H9 (cell line): ENCODE measurements at regions not wholly inside any gene's neighbourhood (a gene's known extent, or its start where the extent isn't known, plus 50 kb on each side); places are given as distances from the start of the nearest gene placed in this dataset.

Source experiments
- DNase-seq: peaks from one replicate; pipeline ENCODE4 v3.0.0-alpha.2; 2017
- H2AFZ ChIP-seq: one replicate; pipeline ENCODE4 v1.6.1; 2013; ENCODE audit warnings: mild to moderate bottlenecking, low read length, control low read depth, moderate library complexity
- H2AK5ac ChIP-seq: 2 replicates; pipeline ENCODE4 v1.6.1; 2013; ENCODE audit warnings: low read length, control low read depth, mixed read lengths; ENCODE audit not compliant: insufficient read length
- H2BK120ac ChIP-seq: one replicate; pipeline ENCODE4 v1.6.1; 2013; ENCODE audit warnings: low read depth, mild to moderate bottlenecking, low read length, control low read depth, inconsistent platforms; ENCODE audit not compliant: poor library complexity, severe bottlenecking
- H2BK12ac ChIP-seq: 2 replicates; pipeline ENCODE4 v1.6.1; 2013; ENCODE audit warnings: low read length, control low read depth, mixed read lengths, low read depth; ENCODE audit not compliant: insufficient read length
- H2BK15ac ChIP-seq: 2 replicates; pipeline ENCODE4 v1.6.1; 2013; ENCODE audit warnings: low read depth, low read length, control low read depth
- H2BK20ac ChIP-seq: one replicate; pipeline ENCODE4 v1.6.1; 2013; ENCODE audit warnings: low read depth, mild to moderate bottlenecking, low read length, control low read depth, inconsistent platforms; ENCODE audit not compliant: poor library complexity, severe bottlenecking
- H2BK5ac ChIP-seq: 2 replicates; pipeline ENCODE4 v1.6.1; 2013; ENCODE audit warnings: low read length, control low read depth, mixed read lengths; ENCODE audit not compliant: insufficient read length
- H3K14ac ChIP-seq: 2 replicates; pipeline ENCODE4 v1.6.1; 2013; ENCODE audit warnings: low read length, control low read depth; ENCODE audit not compliant: insufficient read depth
- H3K18ac ChIP-seq: 2 replicates; pipeline ENCODE4 v1.6.1; 2013; ENCODE audit warnings: low read depth, mild to moderate bottlenecking, mixed read lengths, low read length, control low read depth; ENCODE audit not compliant: insufficient read length
- H3K23ac ChIP-seq: 2 replicates; pipeline ENCODE4 v1.6.1; 2013; ENCODE audit warnings: low read length, control low read depth, mixed read lengths, low read depth; ENCODE audit not compliant: insufficient read length
- H3K23me2 ChIP-seq: 2 replicates; pipeline ENCODE4 v1.6.1; 2013; ENCODE audit warnings: low read depth, mild to moderate bottlenecking, mixed read lengths, low read length, control low read depth; ENCODE audit not compliant: insufficient read length, poor library complexity, severe bottlenecking
- H3K27ac ChIP-seq: 2 replicates; pipeline ENCODE4 v1.5.1; 2013; ENCODE audit warnings: low read length, control low read depth, mixed read lengths, low read depth; ENCODE audit not compliant: insufficient read length
- H3K27me3 ChIP-seq: 2 replicates; pipeline ENCODE4 v1.6.1; 2013; ENCODE audit warnings: low read length, control low read depth, inconsistent platforms; ENCODE audit not compliant: insufficient read depth
- H3K4ac ChIP-seq: 2 replicates; pipeline ENCODE4 v1.6.1; 2013; ENCODE audit warnings: low read depth, mild to moderate bottlenecking, control low read depth, inconsistent platforms, low read length, moderate library complexity
- H3K4me1 ChIP-seq: 2 replicates; pipeline ENCODE4 v1.6.1; 2013; ENCODE audit warnings: low read length, control low read depth, inconsistent platforms; ENCODE audit not compliant: insufficient read depth
- H3K4me2 ChIP-seq: 2 replicates; pipeline ENCODE4 v1.6.1; 2013; ENCODE audit warnings: low read length, control low read depth, mixed read lengths; ENCODE audit not compliant: insufficient read length, insufficient read depth
- H3K56ac ChIP-seq: 2 replicates; pipeline ENCODE4 v1.6.1; 2013; ENCODE audit warnings: low read depth, mild to moderate bottlenecking, mixed read lengths, low read length, control low read depth; ENCODE audit not compliant: insufficient read length
- H3K79me1 ChIP-seq: 2 replicates; pipeline ENCODE4 v1.6.1; 2013; ENCODE audit warnings: low read depth, mild to moderate bottlenecking, moderate library complexity, low read length, control low read depth, inconsistent platforms; ENCODE audit not compliant: insufficient read depth, poor library complexity, severe bottlenecking
- H3K79me2 ChIP-seq: 2 replicates; pipeline ENCODE4 v1.6.1; 2013; ENCODE audit warnings: low read length, control low read depth, inconsistent platforms; ENCODE audit not compliant: insufficient read depth
- H3K9ac ChIP-seq: 2 replicates; pipeline ENCODE4 v1.6.1; 2013; ENCODE audit warnings: low read length, control low read depth, mixed read lengths; ENCODE audit not compliant: insufficient read length; ENCODE audit errors: extremely low read depth
- H3K9me3 ChIP-seq: one replicate; pipeline ENCODE4 v1.6.1; 2013; ENCODE audit warnings: low read depth, low read length, inconsistent platforms; ENCODE audit not compliant: control insufficient read depth
- H3T11ph ChIP-seq: one replicate; pipeline ENCODE4 v1.6.1; 2013; ENCODE audit warnings: mild to moderate bottlenecking, low read length, control low read depth, inconsistent platforms
- H4K20me1 ChIP-seq: one replicate; pipeline ENCODE4 v1.6.1; 2013; ENCODE audit not compliant: control insufficient read depth, insufficient read length, insufficient read depth
- H4K5ac ChIP-seq: 2 replicates; pipeline ENCODE4 v1.6.1; 2013; ENCODE audit warnings: low read depth, mild to moderate bottlenecking, mixed read lengths, low read length, control low read depth; ENCODE audit not compliant: insufficient read length
- H4K8ac ChIP-seq: replicated peaks from 2 replicates; pipeline ENCODE4 v1.6.1; 2013; ENCODE audit warnings: low read length, control low read depth, mixed read lengths, low read depth; ENCODE audit not compliant: insufficient read length
- H4K91ac ChIP-seq: 2 replicates; pipeline ENCODE4 v1.6.1; 2013; ENCODE audit warnings: low read depth, mild to moderate bottlenecking, moderate library complexity, mixed read lengths, low read length, control low read depth; ENCODE audit not compliant: insufficient read length
- H3K27ac Mint-ChIP-seq, 3 experiments: 2 replicates in 2 of 3; 3 replicates in 1 of 3; pipeline ENCODE4 v1.8.0; 2020 to 2021; ENCODE audit warnings: mixed read lengths in 3 of 3, mild to moderate bottlenecking in 1 of 3, moderate library complexity in 1 of 3
- H3K27me3 Mint-ChIP-seq: 2 replicates; pipeline ENCODE4 v1.8.0; 2021; ENCODE audit warnings: low read depth, mild to moderate bottlenecking, moderate library complexity, mixed read lengths
- H3K36me3 Mint-ChIP-seq, 3 experiments: 2 replicates in 2 of 3; 3 replicates in 1 of 3; pipeline ENCODE4 v1.8.0; 2020 to 2021; ENCODE audit warnings: low read depth in 3 of 3, mixed read lengths in 3 of 3; ENCODE audit not compliant: insufficient read depth in 1 of 3
- H3K4me1 Mint-ChIP-seq, 2 experiments: 2 replicates each; pipeline ENCODE4 v1.8.0; 2020; ENCODE audit warnings: mixed read lengths in 2 of 2
- H3K4me3 Mint-ChIP-seq, 2 experiments: 2 replicates in 1 of 2; 3 replicates in 1 of 2; pipeline ENCODE4 v1.8.0; 2020 to 2021; ENCODE audit warnings: mild to moderate bottlenecking in 2 of 2, mixed read lengths in 2 of 2, moderate library complexity in 1 of 2
- H3K9me3 Mint-ChIP-seq, 2 experiments: 2 replicates in 1 of 2; 3 replicates in 1 of 2; pipeline ENCODE4 v1.8.0; 2020; ENCODE audit warnings: mild to moderate bottlenecking in 2 of 2, mixed read lengths in 2 of 2, moderate library complexity in 1 of 2
- WGBS: extraction: QIAGEN DNeasy Blood & Tissue Kit; methylation state at CpG from one replicate; pipeline ENCODE4 v1.1.7; 2013; ENCODE audit warnings: missing lambda C conversion rate, low lambda C conversion rate, mixed read lengths; ENCODE audit not compliant: insufficient read length; ENCODE audit errors: extremely low coverage; 5-methylcytosine and 5-hydroxymethylcytosine counted together
- TF ChIP-seq, protein P1 (sequence below): fragments of 200-600 bp; sonication (generic); conservative IDR thresholded peaks from 3 replicates; pipeline ENCODE4 v1.8.0; 2021; ENCODE audit warnings: antibody characterized with exemption, mild to moderate bottlenecking

DNA sequence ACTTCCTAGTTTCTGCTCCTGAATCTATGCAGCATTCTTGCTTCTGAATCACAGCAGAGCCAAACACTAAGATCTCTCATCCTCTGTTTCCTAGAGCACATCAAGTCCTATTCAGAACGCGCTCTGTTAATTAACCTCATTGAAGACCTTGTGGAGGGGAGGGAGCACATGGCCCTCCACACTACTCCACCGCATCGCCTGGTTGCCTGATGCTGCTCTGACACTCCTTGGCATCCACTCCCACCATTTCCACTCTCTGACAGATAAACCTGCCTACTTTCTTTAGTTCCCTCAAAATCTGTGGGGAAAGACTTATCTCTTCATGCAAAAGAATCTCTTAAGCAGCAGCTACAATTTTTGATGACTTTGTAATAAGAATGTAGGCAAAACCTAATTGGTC is 802.3 kb upstream of the GYPC start:
- Mint-ChIP-seq H3K9me3 (peaks cover 0 to 2% of the 10 kb centered on the region in 2 experiments; a peak in 1 of 5 replicates), H3K4me3 (no peak overlapping the region), H3K36me3 (no peaks in the 10 kb centered on the region), H3K27ac (no peak overlapping the region), H3K27me3 (no peaks in the 10 kb centered on the region; the same call in none of the 2 replicates), H3K4me1 (peaks cover 5 to 8% of the 10 kb centered on the region in 2 experiments)
- Histone ChIP-seq H3K79me2 (no peaks in the 10 kb centered on the region), H2BK15ac (no peak overlapping the region), H3T11ph (no peak overlapping the region), H4K5ac (no peak overlapping the region), H4K91ac (no peak overlapping the region), H3K79me1 (no peaks in the 10 kb centered on the region), H2BK5ac (no peak overlapping the region), H2AFZ (no peak overlapping the region), H2BK12ac (no peak overlapping the region), H2BK20ac (no peak overlapping the region), H3K27me3 (no peaks in the 10 kb centered on the region), H3K27ac (no peak overlapping the region), H2AK5ac (no peak overlapping the region), H3K56ac (no peak overlapping the region), H2BK120ac (no peak overlapping the region), H3K4ac (no peak overlapping the region), H4K8ac (no peak overlapping the region), H3K23me2 (no peaks in the 10 kb centered on the region), H4K20me1 (no peaks in the 10 kb centered on the region), H3K23ac (no peak overlapping the region), H3K14ac (no peak overlapping the region), H3K18ac (no peak overlapping the region), H3K9me3 (no peaks in the 10 kb centered on the region), H3K9ac (no peak overlapping the region), H3K4me1 (no peaks in the 10 kb centered on the region; the same call in 1 of the 2 replicates), H3K4me2 (no peak overlapping the region)
- no peak for DNase-seq
- TF ChIP-seq, protein P1, sequence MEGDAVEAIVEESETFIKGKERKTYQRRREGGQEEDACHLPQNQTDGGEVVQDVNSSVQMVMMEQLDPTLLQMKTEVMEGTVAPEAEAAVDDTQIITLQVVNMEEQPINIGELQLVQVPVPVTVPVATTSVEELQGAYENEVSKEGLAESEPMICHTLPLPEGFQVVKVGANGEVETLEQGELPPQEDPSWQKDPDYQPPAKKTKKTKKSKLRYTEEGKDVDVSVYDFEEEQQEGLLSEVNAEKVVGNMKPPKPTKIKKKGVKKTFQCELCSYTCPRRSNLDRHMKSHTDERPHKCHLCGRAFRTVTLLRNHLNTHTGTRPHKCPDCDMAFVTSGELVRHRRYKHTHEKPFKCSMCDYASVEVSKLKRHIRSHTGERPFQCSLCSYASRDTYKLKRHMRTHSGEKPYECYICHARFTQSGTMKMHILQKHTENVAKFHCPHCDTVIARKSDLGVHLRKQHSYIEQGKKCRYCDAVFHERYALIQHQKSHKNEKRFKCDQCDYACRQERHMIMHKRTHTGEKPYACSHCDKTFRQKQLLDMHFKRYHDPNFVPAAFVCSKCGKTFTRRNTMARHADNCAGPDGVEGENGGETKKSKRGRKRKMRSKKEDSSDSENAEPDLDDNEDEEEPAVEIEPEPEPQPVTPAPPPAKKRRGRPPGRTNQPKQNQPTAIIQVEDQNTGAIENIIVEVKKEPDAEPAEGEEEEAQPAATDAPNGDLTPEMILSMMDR = no peak
- no CpG with 5 or more reads among the region's 4 CpGs for WGBS
